HG02610 (cell line): ENCODE measurements at regions not wholly inside any gene's neighbourhood (a gene's known extent, or its start where the extent isn't known, plus 50 kb on each side); places are given as distances from the start of the nearest gene placed in this dataset.
"Not testable (repeated sequence)": the region's sequence is repeated elsewhere in the genome, so short reads cannot be mapped to it uniquely, and the experiment has no call there.

Experiments used
- ATAC-seq: cut with Tn5 transposase; IDR thresholded peaks from one replicate; pipeline ENCODE4 v1.9.1; 2021; ENCODE audit warnings: mild to moderate bottlenecking, moderate library complexity; ENCODE audit not compliant: unreplicated experiment

- no peak for ATAC-seq
Observed at GRCh38 chr7:136136906-136137454, 159.8 kb upstream of the MTPN start.

DNA sequence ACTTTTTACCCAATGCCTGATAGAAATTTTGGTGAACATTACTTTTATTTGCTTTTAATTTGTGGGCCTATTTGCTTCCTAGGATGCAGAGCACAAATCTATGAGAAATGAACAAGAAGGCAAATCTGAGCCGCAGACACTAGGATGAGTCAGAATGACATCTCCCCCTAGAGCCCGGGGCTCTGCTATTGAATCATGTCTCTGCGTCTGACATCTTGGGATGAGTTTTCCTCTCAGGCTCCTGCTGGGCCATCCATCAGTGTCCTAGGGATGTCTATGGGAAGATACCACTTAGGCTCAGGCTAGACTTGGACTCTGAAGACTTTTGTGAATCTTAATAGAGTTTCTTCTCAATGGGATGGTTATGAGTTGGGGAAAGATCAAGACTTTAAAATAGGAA is 157.3 kb upstream of the MTPN start:
- no peak for ATAC-seq

GRCh38 chr7:136133551-136133950 is 156.4 kb upstream of the MTPN start:
- ATAC-seq = no peak

GRCh38 chr7:136131304-136131630 is 154.1 kb upstream of the MTPN start:
- peak; percentile 40 for ATAC-seq

DNA sequence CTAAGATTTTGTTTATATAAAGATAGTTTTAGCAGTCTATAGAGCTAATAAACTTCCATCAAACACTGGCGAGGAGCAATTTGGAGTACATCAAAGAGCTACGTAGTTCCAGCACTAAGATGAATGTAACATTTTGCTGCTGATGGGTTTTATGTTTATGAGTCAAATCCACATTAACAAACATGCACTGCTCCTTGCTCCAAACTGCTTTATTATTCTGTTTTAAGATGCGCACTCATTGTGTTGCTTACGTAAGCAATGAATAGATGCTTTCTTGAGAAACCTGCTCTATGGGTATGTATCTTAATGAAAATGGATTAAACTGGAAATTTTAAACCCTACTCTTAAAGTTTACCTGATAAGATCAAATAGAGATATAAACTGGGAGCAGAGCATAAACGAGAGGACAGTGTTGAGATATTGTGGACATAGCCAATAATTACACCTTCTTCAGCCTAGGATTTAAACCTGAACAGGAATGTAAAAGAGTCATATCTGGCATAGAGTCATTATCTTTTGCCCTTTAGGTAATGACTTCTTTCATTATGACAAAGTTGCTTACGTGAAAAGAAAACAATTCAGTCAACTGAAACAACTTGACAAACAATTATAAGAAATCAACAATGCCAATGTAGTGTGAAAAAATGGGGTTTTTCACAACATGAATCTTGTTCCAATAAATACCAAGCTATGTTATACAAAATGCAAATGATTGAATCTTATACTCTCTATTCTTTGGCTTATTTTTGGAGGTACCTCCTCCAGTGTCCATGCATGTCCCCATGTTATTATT is 153.5 kb upstream of the MTPN start:
- ATAC-seq = peak; percentile 69

- ATAC-seq = no peak
Observed at GRCh38 chr7:136128050-136128449, 150.9 kb upstream of the MTPN start.

DNA sequence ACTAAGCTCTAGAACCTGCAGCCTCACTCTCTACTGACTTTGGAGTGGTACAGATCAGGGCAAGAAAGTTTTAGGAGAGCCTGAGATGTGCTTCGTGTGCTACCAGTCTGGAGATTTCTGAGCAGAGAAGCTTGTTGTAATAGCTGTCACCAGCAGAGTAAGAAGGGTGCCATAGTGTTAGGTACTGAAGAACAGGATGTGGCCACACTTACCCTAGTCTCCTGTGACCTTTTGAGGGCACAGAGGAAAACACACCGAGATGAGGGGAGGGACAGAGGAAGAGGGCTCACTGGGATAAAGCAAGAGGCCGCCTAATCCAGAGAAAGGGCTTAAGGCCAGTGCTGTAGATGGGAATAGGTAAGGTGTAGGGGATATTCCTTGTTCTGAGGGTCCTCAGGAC is 146.2 kb upstream of the MTPN start:
- no peak for ATAC-seq

DNA sequence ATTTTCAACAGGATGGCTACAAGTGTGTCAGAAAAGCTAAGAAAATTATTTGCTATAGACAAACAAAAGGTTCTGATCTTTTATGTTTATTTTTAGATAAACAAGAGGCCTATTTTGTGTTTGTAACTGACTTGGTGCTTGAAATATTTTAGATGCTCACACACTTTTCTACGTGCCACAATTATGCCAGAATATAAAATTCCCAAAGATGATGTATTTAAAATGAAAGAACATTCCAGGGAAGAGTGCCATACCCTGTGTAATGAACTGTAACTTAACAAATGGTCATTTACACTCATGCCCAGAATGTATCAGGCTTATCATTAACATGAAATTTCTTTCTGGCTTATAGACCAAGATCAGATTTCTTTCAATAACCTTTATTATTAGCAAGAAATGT is 144.9 kb upstream of the MTPN start:
- ATAC-seq = no peak

- no peak for ATAC-seq
Observed at GRCh38 chr7:136117539-136117938, 140.4 kb upstream of the MTPN start.

DNA sequence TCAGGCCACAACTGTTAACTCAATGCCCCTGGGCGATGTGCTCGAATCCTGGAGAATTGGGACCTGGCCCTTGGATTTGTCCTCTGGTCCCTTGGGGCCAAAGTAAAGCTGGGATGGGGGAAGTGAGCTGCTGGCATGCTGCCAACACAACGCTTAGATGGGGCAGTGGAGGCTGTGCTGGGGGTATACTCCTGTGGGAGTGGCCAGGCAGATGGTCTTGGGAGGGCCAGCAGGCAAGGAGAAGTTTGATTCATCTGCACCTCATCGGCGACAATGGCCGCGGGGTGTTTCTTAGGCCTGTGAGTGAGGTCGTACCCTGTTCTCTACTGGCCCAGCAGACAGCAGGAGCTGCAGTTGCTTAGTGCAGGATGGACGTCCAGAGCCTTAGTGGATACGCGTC is 139.0 kb upstream of the MTPN start:
- ATAC-seq = no peak

DNA sequence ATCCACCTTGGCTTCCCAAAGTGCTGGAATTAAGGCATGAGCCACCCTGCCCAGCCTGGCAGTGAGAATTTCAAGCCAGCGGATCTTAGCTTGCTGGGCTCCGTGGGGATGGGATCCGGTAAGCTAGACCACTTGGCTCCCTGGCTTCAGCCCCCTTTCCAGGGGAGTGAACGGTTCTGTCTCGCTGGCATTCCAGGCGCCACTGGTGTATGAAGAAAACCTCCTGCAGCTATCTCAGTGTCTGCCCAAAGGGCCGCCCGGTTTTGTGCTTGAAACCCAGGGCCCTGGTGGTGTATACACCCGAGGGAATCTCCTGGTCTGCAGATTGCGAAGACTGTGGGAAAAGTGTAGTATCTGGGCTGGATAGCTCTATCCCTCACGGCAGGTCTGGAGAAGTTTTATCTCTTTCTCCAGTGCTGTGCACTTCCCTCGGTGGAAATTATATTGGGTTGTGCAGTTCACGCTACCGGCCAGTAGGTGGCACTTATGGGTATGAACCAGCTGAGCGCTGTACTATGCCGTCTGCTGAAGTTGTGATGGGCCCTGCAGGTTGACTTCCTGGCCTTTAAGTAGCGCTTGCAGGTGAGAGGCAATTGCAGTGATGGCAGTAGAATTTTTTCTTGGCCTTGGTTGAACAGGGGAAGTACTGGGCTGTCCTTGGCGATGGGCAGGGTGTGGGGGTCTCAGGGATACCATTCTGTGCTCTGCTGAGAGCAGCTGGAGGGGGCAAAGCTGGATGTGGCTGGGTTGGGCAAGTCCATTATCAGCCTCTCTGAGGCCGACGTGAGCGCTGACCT is 138.0 kb upstream of the MTPN start:
- peak; percentile 98 for ATAC-seq

DNA sequence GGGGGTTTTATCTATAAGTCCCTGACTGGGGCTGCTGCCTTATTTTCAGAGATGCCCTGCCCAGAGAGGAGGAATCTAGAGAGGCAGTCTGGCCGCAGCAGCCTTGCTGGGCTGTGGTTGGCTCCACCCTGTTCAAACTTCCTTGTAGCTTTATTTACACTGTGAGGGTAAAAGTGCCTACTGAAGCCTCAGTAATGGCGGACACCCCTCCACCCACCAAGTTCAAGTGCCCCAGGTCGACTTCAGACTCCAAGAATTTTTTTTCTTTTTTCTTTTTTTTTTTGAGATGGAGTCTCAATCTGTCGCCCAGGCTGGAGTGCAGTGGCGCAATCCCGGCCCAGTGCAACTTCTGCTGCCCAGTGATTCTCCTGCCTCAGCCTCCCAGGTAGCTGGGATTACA is 137.3 kb upstream of the MTPN start:
- not testable (repeated sequence) for ATAC-seq

- ATAC-seq = not testable (repeated sequence)
Observed at GRCh38 chr7:136109037-136109436, 131.9 kb upstream of the MTPN start.

GRCh38 chr7:136105191-136105590 is 128.0 kb upstream of the MTPN start:
- ATAC-seq = no peak

GRCh38 chr7:136104269-136104603 is 127.1 kb upstream of the MTPN start:
- ATAC-seq = no peak

DNA sequence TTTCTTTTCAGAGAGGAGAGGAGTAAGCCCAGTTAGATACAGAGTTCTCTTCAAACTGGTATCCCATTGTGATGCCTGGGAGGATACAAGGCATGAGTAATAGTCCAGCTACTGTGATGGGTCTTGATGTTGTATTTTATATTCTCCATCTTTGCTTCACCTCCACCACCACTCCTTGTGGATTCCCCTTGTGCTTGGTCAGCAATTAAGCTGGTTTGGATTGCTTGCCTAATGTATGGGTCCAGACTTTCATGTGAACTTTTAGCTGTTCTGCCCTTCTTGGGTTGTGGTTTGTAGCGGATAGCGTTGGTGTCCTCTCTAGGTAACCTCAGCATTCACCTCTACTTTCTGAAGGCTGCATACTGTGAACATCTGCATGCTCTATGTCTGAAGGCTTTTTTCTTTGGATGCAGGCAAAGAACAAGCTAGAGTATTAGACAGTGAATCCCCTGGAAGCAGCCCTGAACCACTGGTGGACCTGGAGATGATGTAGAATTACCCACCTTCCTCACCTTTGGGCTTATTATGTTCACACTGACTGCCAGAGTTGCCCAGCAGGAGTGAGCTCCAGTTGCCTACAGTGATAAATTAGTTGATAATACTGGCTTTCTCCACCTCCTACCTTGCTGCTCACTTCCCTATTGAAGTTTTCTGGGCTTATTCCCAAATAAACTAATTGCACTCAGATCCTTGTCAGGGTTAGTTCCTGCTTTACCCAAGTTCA is 126.5 kb upstream of the MTPN start:
- ATAC-seq = no peak

GRCh38 chr7:136102881-136103280 is 125.7 kb upstream of the MTPN start:
- peak; percentile 61 for ATAC-seq

GRCh38 chr7:136092714-136093113 is 115.6 kb upstream of the MTPN start:
- ATAC-seq = not testable (repeated sequence)

- no peak for ATAC-seq
Observed at GRCh38 chr7:136087881-136088280, 110.7 kb upstream of the MTPN start.

GRCh38 chr7:136086712-136087111 is 109.6 kb upstream of the MTPN start:
- ATAC-seq = peak; percentile 73

GRCh38 chr7:136079934-136080333 is 102.8 kb upstream of the MTPN start:
- no peak for ATAC-seq

- no peak for ATAC-seq
Observed at GRCh38 chr7:136079478-136079892, 102.3 kb upstream of the MTPN start.
